B cell (primary cell): ENCODE measurements at regions not wholly inside any gene's neighbourhood (a gene's known extent, or its start where the extent isn't known, plus 50 kb on each side); places are given as distances from the start of the nearest gene placed in this dataset.

Experiments
- EZH2 ChIP-seq: IDR thresholded peaks from 2 replicates; pipeline ENCODE4 v1.6.1; 2012; ENCODE audit warnings: borderline replicate concordance, low read depth, mild to moderate bottlenecking, moderate library complexity, low read length; ENCODE audit not compliant: insufficient read depth, poor library complexity, severe bottlenecking
- TF ChIP-seq, protein P1 (sequence below): fragments of 200-600 bp; IDR thresholded peaks from one replicate; pipeline ENCODE4 v1.8.0; 2022; ENCODE audit warnings: antibody characterized with exemption, mild to moderate bottlenecking

DNA sequence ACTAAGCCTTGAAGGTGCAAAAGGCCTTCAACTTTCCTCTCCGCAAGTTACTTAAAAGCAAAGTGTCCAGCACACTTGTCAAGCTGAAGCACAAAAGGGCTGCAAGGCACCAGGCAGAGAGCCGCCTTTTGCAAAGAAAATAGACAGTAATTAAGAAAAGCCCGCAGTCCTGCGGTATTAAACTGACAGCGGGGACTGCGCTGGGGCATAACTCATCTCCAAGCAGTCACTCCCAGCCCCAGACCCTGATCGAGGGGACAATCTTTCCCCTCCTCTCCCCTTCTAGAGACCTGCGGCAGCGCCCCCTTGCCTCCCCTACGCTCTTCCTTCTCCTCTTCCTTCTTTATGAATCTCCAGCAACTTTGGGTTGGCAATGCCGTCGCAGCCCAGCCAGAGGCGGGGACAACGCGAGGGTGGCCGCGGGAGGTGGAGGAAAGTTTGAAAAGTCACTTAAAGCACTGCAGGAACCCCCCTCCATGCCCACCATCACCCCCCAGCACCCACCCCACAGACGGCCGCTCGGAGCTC, 200.9 kb upstream of the CAND1 start:
- TF ChIP-seq EZH2, result no peak
- TF ChIP-seq, protein P1, sequence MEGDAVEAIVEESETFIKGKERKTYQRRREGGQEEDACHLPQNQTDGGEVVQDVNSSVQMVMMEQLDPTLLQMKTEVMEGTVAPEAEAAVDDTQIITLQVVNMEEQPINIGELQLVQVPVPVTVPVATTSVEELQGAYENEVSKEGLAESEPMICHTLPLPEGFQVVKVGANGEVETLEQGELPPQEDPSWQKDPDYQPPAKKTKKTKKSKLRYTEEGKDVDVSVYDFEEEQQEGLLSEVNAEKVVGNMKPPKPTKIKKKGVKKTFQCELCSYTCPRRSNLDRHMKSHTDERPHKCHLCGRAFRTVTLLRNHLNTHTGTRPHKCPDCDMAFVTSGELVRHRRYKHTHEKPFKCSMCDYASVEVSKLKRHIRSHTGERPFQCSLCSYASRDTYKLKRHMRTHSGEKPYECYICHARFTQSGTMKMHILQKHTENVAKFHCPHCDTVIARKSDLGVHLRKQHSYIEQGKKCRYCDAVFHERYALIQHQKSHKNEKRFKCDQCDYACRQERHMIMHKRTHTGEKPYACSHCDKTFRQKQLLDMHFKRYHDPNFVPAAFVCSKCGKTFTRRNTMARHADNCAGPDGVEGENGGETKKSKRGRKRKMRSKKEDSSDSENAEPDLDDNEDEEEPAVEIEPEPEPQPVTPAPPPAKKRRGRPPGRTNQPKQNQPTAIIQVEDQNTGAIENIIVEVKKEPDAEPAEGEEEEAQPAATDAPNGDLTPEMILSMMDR, result no peak
